ENCODE measurements at regions not wholly inside any gene's neighbourhood (a gene's known extent, or its start where the extent isn't known, plus 50 kb on each side); places are given as distances from the start of the nearest gene placed in this dataset.

- DNase-seq (ENCODE audit: extremely low spot score) = no peak
- TF ChIP-seq ARNT (IDR thresholded peaks at IDR 0.05) (no peak), HDGF (IDR thresholded peaks at IDR 0.05; ENCODE audit: borderline replicate concordance) (no peak), SUZ12 (IDR thresholded peaks at IDR 0.05) (no peak), L3MBTL2 (conservative IDR thresholded peaks at IDR 0.05) (no peak), LEF1 (IDR thresholded peaks at IDR 0.05; ENCODE audit: borderline replicate concordance) (no peak)
- CTCF ChIA-PET = no interaction called here
- POLR2A ChIA-PET = no interaction called here
These were observed 1017.5 kb downstream of the XPNPEP1 start for GRCh38 chr10:108905821-108906220.

GRCh38 chr10:108905171-108905570 is 1018.1 kb downstream of the XPNPEP1 start:
- ChIA-PET POLR2A (no interaction called here), CTCF (no interaction called here)
- TF ChIP-seq CTBP1 (IDR thresholded peaks at IDR 0.05; ENCODE audit: borderline replicate concordance) (no peak), BHLHE40 (IDR thresholded peaks at IDR 0.05; ENCODE audit: borderline replicate concordance) (no peak), HDGF (IDR thresholded peaks at IDR 0.05; ENCODE audit: borderline replicate concordance) (no peak), NFRKB (IDR thresholded peaks at IDR 0.05) (no peak), SP1 (IDR thresholded peaks at IDR 0.05) (no peak), FOXM1 (IDR thresholded peaks at IDR 0.05; ENCODE audit: borderline replicate concordance) (no peak), SUZ12 (IDR thresholded peaks at IDR 0.05) (no peak), TARDBP (IDR thresholded peaks at IDR 0.05) (no peak), ZNF384 (IDR thresholded peaks at IDR 0.05) (no peak), L3MBTL2 (conservative IDR thresholded peaks at IDR 0.05) (no peak), LEF1 (IDR thresholded peaks at IDR 0.05; ENCODE audit: borderline replicate concordance) (no peak), PKNOX1 (IDR thresholded peaks at IDR 0.05) (no peak)
- no peak for DNase-seq (ENCODE audit: extremely low spot score)

DNA sequence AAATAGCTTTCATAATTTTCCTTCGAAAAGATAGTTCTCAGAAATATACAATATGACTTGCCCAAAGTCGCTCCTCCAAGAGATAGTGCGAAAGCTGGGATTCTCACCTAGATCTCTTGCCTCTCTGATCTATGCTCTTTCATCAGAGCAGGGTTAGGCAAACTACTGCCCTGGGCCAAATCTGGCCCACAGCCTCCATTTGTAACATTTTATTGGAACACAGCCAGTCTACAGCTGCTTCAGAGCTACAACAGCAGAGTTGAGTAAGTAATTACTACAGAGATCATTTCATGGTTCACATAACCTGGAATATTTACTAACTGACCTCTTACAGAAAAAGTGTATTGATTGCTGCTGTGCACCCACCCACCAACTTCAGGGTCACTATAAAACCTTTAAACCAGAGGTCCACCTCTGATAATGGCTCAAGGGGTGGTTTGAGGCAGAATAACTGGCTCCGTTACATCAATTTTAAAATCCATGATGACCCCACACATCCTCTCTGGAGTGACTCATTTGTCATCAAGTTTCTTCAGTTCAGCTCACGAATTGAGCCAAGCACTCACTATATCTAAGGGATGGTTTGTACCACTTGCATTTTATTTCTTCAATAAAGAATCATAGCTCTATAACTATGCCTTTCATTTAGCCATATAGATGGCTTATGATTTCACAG is 1019.0 kb downstream of the XPNPEP1 start:
- no peak for DNase-seq (ENCODE audit: extremely low spot score)
- ChIA-PET CTCF (no interaction called here), POLR2A (no interaction called here)
- no peak for TF ChIP-seq NFRKB (IDR thresholded peaks at IDR 0.05)
- TF ChIP-seq ARNT (IDR thresholded peaks at IDR 0.05) = no peak
- TF ChIP-seq HDGF (IDR thresholded peaks at IDR 0.05; ENCODE audit: borderline replicate concordance) = no peak
- no peak for TF ChIP-seq ZNF384 (IDR thresholded peaks at IDR 0.05)
- TF ChIP-seq FOXA1 (IDR thresholded peaks at IDR 0.05) = no peak
- TF ChIP-seq TARDBP (IDR thresholded peaks at IDR 0.05) = no peak
- no peak for TF ChIP-seq SUZ12 (IDR thresholded peaks at IDR 0.05)
- TF ChIP-seq FOXM1 (IDR thresholded peaks at IDR 0.05; ENCODE audit: borderline replicate concordance) = no peak
- TF ChIP-seq BHLHE40 (IDR thresholded peaks at IDR 0.05; ENCODE audit: borderline replicate concordance) = no peak
- no peak for TF ChIP-seq ELF4 (IDR thresholded peaks at IDR 0.05)
- TF ChIP-seq PKNOX1 (IDR thresholded peaks at IDR 0.05) = no peak
- TF ChIP-seq SP1 (IDR thresholded peaks at IDR 0.05) = no peak

- TF ChIP-seq HDGF (IDR thresholded peaks at IDR 0.05; ENCODE audit: borderline replicate concordance) = no peak
- no peak for TF ChIP-seq ARNT (IDR thresholded peaks at IDR 0.05)
- no peak for TF ChIP-seq PKNOX1 (IDR thresholded peaks at IDR 0.05)
- no peak for TF ChIP-seq SUZ12 (IDR thresholded peaks at IDR 0.05)
- TF ChIP-seq FOXM1 (IDR thresholded peaks at IDR 0.05; ENCODE audit: borderline replicate concordance) = no peak
- TF ChIP-seq FOXK2 (IDR thresholded peaks at IDR 0.05) = no peak
- no peak for TF ChIP-seq NFRKB (IDR thresholded peaks at IDR 0.05)
- no peak for TF ChIP-seq BHLHE40 (IDR thresholded peaks at IDR 0.05; ENCODE audit: borderline replicate concordance)
- no peak for TF ChIP-seq FOXA1 (IDR thresholded peaks at IDR 0.05)
- TF ChIP-seq CTBP1 (IDR thresholded peaks at IDR 0.05; ENCODE audit: borderline replicate concordance) = no peak
- TF ChIP-seq TARDBP (IDR thresholded peaks at IDR 0.05) = no peak
- no peak for TF ChIP-seq L3MBTL2 (conservative IDR thresholded peaks at IDR 0.05)
- TF ChIP-seq SP1 (IDR thresholded peaks at IDR 0.05) = no peak
- no peak for TF ChIP-seq ZNF384 (IDR thresholded peaks at IDR 0.05)
- no peak for TF ChIP-seq ELF4 (IDR thresholded peaks at IDR 0.05)
- no peak for TF ChIP-seq LEF1 (IDR thresholded peaks at IDR 0.05; ENCODE audit: borderline replicate concordance)
- CTCF ChIA-PET = no interaction called here
- POLR2A ChIA-PET = no interaction called here
- no peak for DNase-seq (ENCODE audit: extremely low spot score)
These were observed 1020.6 kb downstream of the XPNPEP1 start for GRCh38 chr10:108902619-108903285.

GRCh38 chr10:108901781-108902618 is 1021.3 kb downstream of the XPNPEP1 start:
- TF ChIP-seq ELF4 (IDR thresholded peaks at IDR 0.05) (no peak), FOXK2 (IDR thresholded peaks at IDR 0.05) (no peak), BHLHE40 (IDR thresholded peaks at IDR 0.05; ENCODE audit: borderline replicate concordance) (no peak), LEF1 (IDR thresholded peaks at IDR 0.05; ENCODE audit: borderline replicate concordance) (no peak), ARNT (IDR thresholded peaks at IDR 0.05) (no peak), PKNOX1 (IDR thresholded peaks at IDR 0.05) (no peak), SUZ12 (IDR thresholded peaks at IDR 0.05) (no peak), FOXM1 (IDR thresholded peaks at IDR 0.05; ENCODE audit: borderline replicate concordance) (no peak), L3MBTL2 (conservative IDR thresholded peaks at IDR 0.05) (no peak), FOXA1 (IDR thresholded peaks at IDR 0.05) (no peak), CTBP1 (IDR thresholded peaks at IDR 0.05; ENCODE audit: borderline replicate concordance) (no peak), NFRKB (IDR thresholded peaks at IDR 0.05) (no peak), HDGF (IDR thresholded peaks at IDR 0.05; ENCODE audit: borderline replicate concordance) (no peak), TARDBP (IDR thresholded peaks at IDR 0.05) (no peak)
- ChIA-PET POLR2A (no interaction called here), CTCF (no interaction called here)
- DNase-seq (ENCODE audit: extremely low spot score) = no peak

Data from HEK293T (cell line).